Choroid plexus epithelial cell (primary cell): ENCODE measurements at regions not wholly inside any gene's neighbourhood (a gene's known extent, or its start where the extent isn't known, plus 50 kb on each side); places are given as distances from the start of the nearest gene placed in this dataset.
"Not testable (repeated sequence)": the region's sequence is repeated elsewhere in the genome, so short reads cannot be mapped to it uniquely, and the experiment has no call there.

Experiments
- DNase-seq: peaks from one replicate; pipeline ENCODE4 v3.0.0-alpha.2; 2010; ENCODE audit warnings: low read depth
- H3K4me3 ChIP-seq: 2 replicates; pipeline ENCODE4 v1.5.1; 2011; ENCODE audit warnings: low read depth, mild to moderate bottlenecking, control low read depth, low read length, moderate library complexity
- TF ChIP-seq, protein P1 (sequence below): conservative IDR thresholded peaks from 2 replicates; pipeline ENCODE4 v1.5.1; 2011; ENCODE audit warnings: low read depth, mild to moderate bottlenecking, control low read depth, inconsistent platforms, low read length, moderate library complexity

DNA sequence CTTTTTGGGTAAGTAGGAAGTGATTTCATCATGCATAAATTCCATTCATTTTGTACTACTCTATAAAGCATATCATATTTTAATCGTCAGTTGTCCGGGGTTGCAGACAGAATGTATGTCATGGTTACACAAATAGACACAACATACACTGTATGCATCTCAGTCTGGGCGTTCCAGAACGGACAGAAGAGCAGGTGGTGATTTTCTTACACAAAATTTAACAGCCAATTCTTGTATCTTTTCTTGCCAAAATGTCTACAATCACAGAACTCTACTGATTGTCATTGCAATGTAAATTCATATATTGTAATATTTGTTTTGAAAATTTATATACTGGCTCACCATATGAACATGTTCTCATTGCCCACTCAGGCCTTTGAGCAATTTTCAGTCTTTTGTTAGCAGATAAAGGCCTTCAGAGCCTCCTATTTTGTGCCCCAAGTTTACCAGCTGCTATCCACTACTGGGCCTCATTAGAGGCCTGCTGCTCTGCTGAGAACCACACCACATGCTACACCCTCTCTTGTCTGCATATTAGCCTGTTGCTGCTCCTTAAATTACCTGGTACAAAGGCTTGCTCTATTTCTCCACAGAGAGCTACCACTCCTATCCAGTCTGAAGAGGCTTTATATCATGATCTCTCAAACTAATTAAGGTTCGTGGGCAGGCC lies 61.5 kb downstream of the PRDM13 start:
- TF ChIP-seq, protein P1, sequence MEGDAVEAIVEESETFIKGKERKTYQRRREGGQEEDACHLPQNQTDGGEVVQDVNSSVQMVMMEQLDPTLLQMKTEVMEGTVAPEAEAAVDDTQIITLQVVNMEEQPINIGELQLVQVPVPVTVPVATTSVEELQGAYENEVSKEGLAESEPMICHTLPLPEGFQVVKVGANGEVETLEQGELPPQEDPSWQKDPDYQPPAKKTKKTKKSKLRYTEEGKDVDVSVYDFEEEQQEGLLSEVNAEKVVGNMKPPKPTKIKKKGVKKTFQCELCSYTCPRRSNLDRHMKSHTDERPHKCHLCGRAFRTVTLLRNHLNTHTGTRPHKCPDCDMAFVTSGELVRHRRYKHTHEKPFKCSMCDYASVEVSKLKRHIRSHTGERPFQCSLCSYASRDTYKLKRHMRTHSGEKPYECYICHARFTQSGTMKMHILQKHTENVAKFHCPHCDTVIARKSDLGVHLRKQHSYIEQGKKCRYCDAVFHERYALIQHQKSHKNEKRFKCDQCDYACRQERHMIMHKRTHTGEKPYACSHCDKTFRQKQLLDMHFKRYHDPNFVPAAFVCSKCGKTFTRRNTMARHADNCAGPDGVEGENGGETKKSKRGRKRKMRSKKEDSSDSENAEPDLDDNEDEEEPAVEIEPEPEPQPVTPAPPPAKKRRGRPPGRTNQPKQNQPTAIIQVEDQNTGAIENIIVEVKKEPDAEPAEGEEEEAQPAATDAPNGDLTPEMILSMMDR = no peak
- DNase-seq = no peak

DNA sequence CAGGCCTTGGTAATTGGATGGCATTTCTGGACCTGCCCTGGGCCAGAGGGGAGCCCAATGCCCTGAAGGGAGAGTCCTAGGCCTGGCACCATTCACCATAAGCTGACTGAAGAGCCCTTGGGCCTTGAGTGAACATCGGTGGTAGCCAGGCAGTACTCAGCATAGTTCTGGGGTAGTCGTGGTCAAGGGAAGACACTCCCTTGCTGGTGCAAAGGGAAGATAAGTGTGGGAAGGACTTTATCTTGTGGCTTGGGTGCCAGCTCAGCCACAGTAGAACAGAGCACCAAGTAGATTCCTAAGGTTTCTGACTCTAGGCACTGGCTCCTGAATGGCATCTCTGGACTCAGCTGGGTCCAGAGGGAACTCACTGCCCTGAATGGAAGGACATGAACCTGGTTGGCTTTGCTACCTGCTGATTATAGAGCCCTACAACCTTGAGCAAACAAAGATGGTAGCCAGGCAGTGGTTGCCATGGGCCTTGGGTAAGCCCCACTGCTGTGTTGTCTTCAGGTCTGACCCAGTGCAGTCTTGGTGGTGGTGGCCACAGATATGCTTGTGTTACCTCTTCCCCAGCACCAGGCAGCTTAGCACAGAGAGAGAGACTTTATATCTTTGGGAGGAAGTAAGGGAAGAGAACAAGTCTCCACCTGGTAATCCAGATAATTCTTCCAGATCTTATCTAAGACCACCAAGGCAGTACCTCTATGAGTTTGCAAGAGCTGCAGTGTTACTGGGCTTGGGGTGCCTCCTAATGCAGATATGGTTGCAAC lies 83.5 kb downstream of the PRDM13 start:
- no peak overlapping the region for H3K4me3 ChIP-seq
- DNase-seq = no peak
- TF ChIP-seq, protein P1 = no peak

More for the DNA sequence above, 61.5 kb downstream of the PRDM13 start:
- no peak overlapping the region for H3K4me3 ChIP-seq

DNA sequence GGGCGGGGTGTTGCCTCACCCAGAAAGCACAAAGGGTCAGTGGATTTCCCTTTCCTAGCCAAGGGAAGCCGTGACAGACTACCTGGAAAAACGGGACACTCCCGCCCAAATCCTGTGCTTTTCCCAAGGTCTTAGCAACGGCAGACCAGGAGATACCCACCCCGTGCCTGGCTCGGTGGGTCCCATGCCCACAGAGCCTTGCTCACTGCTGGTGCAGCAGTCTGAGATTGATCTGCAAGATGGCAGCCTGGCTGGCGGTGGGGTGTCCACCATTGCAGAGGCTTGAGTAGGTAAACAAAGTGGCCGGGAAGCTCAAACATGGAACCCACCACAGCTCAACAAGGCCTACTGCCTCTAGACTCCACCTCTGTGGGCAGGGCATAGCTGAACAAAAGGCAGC lies 95.7 kb downstream of the PRDM13 start:
- not testable (repeated sequence) for DNase-seq, H3K4me3 ChIP-seq

DNA sequence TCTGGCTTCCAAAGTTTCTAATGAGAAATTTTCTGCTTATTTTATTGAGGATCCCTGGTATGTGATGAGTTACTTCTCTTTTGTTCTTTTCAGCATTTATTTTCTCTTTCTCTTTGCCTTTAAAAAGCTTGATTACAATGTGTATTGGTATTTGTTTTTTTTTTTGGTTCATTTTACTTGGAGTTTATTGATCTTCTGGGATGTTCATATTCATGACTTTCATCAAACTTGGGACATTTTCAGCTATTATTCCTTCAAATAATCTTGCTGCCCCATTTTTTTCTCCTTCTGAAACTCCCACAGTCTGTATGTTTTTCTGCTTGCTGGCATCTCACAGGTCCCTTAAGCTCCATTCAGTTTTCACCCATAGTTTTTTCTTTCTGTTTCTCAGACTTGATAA lies 102.4 kb downstream of the PRDM13 start:
- DNase-seq = no peak
- H3K4me3 ChIP-seq = no peak overlapping the region
- TF ChIP-seq, protein P1 = no peak

DNA sequence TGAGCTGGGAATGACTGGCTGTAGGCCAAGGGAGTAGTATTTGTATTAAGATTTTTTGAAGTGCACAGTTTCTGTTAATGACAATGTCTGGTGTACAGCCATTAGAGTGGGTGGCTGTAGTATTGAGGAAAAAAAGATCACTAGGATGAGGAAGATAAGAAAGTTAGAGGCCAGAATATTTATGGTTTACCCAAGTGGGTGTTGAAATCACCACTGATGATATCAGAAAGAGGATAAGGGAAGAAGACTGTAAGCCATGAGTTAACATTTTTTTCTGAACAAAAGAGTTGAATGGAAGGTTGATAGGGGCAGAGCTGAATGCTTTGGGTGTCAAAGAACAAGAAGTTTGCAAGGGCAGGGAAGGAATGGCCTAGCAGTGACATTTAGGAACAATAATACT lies 104.7 kb downstream of the PRDM13 start:
- no peak for DNase-seq
- H3K4me3 ChIP-seq = no peak overlapping the region
- TF ChIP-seq, protein P1 = no peak

DNA sequence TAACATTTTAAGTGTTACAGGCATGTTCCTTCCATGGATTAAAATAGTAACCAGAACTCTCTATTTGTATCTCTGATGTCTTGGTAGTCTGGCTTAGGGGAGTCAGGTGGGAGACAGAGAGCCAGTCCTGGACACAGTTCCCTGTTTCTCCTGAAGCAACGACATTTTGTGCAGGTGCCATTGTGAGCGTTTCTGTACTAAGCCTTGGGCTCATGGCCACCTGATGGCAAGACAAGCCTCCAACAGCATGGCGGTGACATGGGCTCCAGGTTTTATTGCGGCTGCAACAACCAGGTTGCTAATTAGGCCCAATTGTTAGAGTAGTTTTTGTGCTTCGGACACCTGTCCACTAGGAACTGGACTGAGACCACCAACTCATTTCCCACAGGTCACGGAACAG lies 105.3 kb downstream of the PRDM13 start:
- TF ChIP-seq, protein P1 = no peak
- no peak overlapping the region for H3K4me3 ChIP-seq
- no peak for DNase-seq

DNA sequence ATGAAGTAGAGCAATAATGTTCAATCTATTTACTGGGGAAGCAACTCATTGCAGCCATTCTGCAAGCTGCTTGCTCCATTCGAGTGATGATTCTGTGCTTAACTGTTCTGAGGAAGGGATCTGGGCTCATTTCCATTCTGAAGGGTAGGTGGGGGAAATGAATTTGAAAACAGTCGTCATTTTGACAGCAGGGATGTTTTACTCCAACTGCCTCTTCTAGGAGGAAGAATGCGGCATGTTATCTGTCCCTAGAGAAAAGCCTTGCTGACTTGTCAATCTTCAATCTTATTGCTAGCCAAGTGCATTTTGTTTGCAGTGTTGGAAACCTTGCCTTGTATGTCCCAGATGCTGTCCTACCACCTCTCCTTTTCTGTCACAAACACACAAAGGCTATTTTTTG lies 105.9 kb downstream of the PRDM13 start:
- H3K4me3 ChIP-seq = no peak overlapping the region
- TF ChIP-seq, protein P1 = no peak
- DNase-seq = no peak

DNA sequence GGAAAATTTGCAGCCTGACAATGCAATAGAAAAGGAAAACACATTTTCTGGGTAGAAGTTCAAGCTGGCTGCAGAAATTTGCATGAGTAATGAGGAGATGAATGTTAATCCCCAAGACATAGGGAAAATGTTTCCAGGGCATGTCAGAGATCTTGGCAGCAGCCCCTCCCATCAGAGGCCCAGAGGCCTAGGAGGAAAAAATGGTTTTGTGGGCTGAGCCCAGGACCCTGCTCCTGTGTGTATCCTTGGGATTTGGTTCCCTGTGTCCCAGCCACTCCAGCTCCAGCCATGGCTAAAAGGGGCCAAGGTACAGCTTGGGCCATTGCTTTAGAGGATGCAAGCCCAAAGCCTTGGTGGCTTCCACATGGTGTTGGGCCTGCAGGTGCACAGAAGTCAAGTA lies 115.4 kb downstream of the PRDM13 start:
- not testable (repeated sequence) for H3K4me3 ChIP-seq, DNase-seq

DNA sequence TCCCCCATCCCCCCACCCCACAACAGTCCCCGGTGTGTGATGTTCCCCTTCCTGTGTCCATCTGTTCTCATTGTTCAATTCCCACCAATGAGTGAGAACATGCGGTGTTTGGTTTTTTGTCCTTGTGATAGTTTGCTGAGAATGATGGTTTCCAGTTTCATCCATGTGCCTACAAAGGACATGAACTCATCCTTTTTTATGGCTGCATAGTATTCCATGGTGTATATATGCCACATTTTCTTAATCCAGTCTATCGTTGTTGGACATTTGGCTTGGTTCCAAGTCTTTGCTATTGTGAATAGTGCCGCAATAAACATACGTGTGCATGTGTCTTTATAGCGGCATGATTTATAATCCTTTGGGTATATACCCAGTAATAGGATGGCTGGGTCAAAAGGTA lies 123.6 kb downstream of the PRDM13 start:
- not testable (repeated sequence) for H3K4me3 ChIP-seq

More for the DNA sequence above, 123.6 kb downstream of the PRDM13 start:
- not testable (repeated sequence) for DNase-seq
